ENCODE measurements at regions not wholly inside any gene's neighbourhood (a gene's known extent, or its start where the extent isn't known, plus 50 kb on each side); places are given as distances from the start of the nearest gene placed in this dataset.

DNA sequence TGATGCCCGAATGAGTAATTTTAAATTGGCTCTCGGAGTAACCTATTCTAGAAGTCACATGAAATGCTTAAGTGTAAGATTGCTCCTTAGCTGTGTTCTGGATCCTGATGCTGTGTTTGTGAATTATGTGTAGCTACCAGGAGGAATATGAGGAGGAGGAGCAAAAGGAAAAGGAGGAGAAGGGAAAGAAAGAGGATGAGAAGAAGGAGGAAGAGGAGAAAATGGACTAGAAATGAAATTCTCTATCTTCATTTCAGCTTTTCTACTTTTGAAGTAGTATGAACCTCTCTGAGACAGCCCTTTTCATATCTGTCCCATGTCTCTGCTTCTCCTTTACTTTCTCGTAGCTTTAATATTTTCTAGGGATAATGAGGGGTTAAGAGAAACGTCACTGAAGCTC, 119.4 kb upstream of the ACTBL2 start:
- TF ChIP-seq, protein P1, sequence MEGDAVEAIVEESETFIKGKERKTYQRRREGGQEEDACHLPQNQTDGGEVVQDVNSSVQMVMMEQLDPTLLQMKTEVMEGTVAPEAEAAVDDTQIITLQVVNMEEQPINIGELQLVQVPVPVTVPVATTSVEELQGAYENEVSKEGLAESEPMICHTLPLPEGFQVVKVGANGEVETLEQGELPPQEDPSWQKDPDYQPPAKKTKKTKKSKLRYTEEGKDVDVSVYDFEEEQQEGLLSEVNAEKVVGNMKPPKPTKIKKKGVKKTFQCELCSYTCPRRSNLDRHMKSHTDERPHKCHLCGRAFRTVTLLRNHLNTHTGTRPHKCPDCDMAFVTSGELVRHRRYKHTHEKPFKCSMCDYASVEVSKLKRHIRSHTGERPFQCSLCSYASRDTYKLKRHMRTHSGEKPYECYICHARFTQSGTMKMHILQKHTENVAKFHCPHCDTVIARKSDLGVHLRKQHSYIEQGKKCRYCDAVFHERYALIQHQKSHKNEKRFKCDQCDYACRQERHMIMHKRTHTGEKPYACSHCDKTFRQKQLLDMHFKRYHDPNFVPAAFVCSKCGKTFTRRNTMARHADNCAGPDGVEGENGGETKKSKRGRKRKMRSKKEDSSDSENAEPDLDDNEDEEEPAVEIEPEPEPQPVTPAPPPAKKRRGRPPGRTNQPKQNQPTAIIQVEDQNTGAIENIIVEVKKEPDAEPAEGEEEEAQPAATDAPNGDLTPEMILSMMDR (conservative IDR thresholded peaks at IDR 0.05 in 1 of 2, IDR thresholded peaks at IDR 0.05 in 1 of 2; ENCODE audit: extremely low read depth in 1 of 2, insufficient read depth in 1 of 2, low read depth in 1 of 2, low read length in 2 of 2): no peak
- TF ChIP-seq EZH2 (IDR thresholded peaks at IDR 0.05; ENCODE audit: borderline replicate concordance, low read length): no peak
